B cell (primary cell): ENCODE measurements at regions not wholly inside any gene's neighbourhood (a gene's known extent, or its start where the extent isn't known, plus 50 kb on each side); places are given as distances from the start of the nearest gene placed in this dataset.

Experiments used
- EZH2 ChIP-seq: IDR thresholded peaks from 2 replicates; pipeline ENCODE4 v1.6.1; 2012; ENCODE audit warnings: borderline replicate concordance, low read depth, mild to moderate bottlenecking, moderate library complexity, low read length; ENCODE audit not compliant: insufficient read depth, poor library complexity, severe bottlenecking
- TF ChIP-seq, protein P1 (sequence below): fragments of 200-600 bp; IDR thresholded peaks from one replicate; pipeline ENCODE4 v1.8.0; 2022; ENCODE audit warnings: antibody characterized with exemption, mild to moderate bottlenecking

- TF ChIP-seq, protein P1, sequence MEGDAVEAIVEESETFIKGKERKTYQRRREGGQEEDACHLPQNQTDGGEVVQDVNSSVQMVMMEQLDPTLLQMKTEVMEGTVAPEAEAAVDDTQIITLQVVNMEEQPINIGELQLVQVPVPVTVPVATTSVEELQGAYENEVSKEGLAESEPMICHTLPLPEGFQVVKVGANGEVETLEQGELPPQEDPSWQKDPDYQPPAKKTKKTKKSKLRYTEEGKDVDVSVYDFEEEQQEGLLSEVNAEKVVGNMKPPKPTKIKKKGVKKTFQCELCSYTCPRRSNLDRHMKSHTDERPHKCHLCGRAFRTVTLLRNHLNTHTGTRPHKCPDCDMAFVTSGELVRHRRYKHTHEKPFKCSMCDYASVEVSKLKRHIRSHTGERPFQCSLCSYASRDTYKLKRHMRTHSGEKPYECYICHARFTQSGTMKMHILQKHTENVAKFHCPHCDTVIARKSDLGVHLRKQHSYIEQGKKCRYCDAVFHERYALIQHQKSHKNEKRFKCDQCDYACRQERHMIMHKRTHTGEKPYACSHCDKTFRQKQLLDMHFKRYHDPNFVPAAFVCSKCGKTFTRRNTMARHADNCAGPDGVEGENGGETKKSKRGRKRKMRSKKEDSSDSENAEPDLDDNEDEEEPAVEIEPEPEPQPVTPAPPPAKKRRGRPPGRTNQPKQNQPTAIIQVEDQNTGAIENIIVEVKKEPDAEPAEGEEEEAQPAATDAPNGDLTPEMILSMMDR: no peak
- no peak for TF ChIP-seq EZH2
Observed at GRCh38 chr7:114182837-114183236, 231.8 kb upstream of the FOXP2 start.
